Keratinocyte (primary cell): ENCODE measurements at regions not wholly inside any gene's neighbourhood (a gene's known extent, or its start where the extent isn't known, plus 50 kb on each side); places are given as distances from the start of the nearest gene placed in this dataset.
A peak's percentile ranks its signal among the peaks of the same experiment; 100 is the strongest.

Source experiments
- DNase-seq: peaks from one replicate; pipeline ENCODE4 v3.0.0-alpha.2; 2011; ENCODE audit warnings: low read depth, missing footprints, low spot score
- FAIRE-seq: peaks from 2 replicates; lab custom pipeline; 2011; peaks lifted over from hg19 to GRCh38; lab: Jason Lieb, UNC
- H2AFZ ChIP-seq: 2 replicates; pipeline ENCODE4 v1.6.0; 2012; ENCODE audit warnings: low read length, control low read depth, inconsistent platforms; ENCODE audit not compliant: control insufficient read depth
- H3K27ac ChIP-seq: 2 replicates; pipeline ENCODE4 v1.5.1; 2011; ENCODE audit warnings: low read length; ENCODE audit not compliant: control insufficient read depth, insufficient read depth
- H3K27me3 ChIP-seq: 3 replicates; pipeline ENCODE4 v1.6.0; 2011; ENCODE audit warnings: low read length; ENCODE audit not compliant: control insufficient read depth, insufficient read depth; ENCODE audit errors: extremely low read depth
- H3K36me3 ChIP-seq, 2 experiments: 2 replicates in 1 of 2; 3 replicates in 1 of 2; pipeline ENCODE4 v1.5.1; 2011; ENCODE audit warnings: low read length in 2 of 2, mild to moderate bottlenecking in 1 of 2; ENCODE audit not compliant: control insufficient read depth in 2 of 2, insufficient read depth in 2 of 2; ENCODE audit errors: extremely low read depth in 1 of 2
- H3K4me1 ChIP-seq: 3 replicates; pipeline ENCODE4 v1.5.1; 2011; ENCODE audit warnings: low read length; ENCODE audit not compliant: control insufficient read depth, insufficient read depth; ENCODE audit errors: extremely low read depth
- H3K4me2 ChIP-seq: 3 replicates; pipeline ENCODE4 v1.6.0; 2011; ENCODE audit warnings: low read depth, low read length; ENCODE audit not compliant: control insufficient read depth, insufficient read depth; ENCODE audit errors: extremely low read depth
- H3K4me3 ChIP-seq, 3 experiments: fragments of 200-600 bp in 1 of 3; sonication (generic) in 1 of 3; 2 replicates in 2 of 3; 3 replicates in 1 of 3; pipeline ENCODE4 v1.5.1; 2011 to 2016; ENCODE audit warnings: low read length in 3 of 3, mild to moderate bottlenecking in 3 of 3, control low read depth in 2 of 3, inconsistent platforms in 1 of 3, low read depth in 1 of 3, mixed read lengths in 1 of 3, mixed run types in 1 of 3, moderate library complexity in 1 of 3; ENCODE audit not compliant: control insufficient read depth in 2 of 3, insufficient read depth in 2 of 3; ENCODE audit errors: extremely low read depth in 1 of 3
- H3K79me2 ChIP-seq: 2 replicates; pipeline ENCODE4 v1.6.0; 2012; ENCODE audit warnings: low read length; ENCODE audit not compliant: control insufficient read depth, insufficient read depth
- H3K9ac ChIP-seq: 3 replicates; pipeline ENCODE4 v1.6.0; 2011; ENCODE audit warnings: low read length; ENCODE audit not compliant: control insufficient read depth, insufficient read depth; ENCODE audit errors: extremely low read depth
- H3K9me1 ChIP-seq: 3 replicates; pipeline ENCODE4 v1.6.0; 2011; ENCODE audit warnings: low read length; ENCODE audit not compliant: control insufficient read depth, insufficient read depth; ENCODE audit errors: extremely low read depth
- H3K9me3 ChIP-seq: 2 replicates; pipeline ENCODE4 v1.5.1; 2012; ENCODE audit warnings: low read depth, low read length; ENCODE audit not compliant: control insufficient read depth
- H4K20me1 ChIP-seq: 3 replicates; pipeline ENCODE4 v1.6.0; 2011; ENCODE audit warnings: low read length; ENCODE audit not compliant: control insufficient read depth, insufficient read depth; ENCODE audit errors: extremely low read depth
- EZH2 ChIP-seq: IDR thresholded peaks from one replicate; pipeline ENCODE4 v1.6.1; 2012; ENCODE audit warnings: inconsistent platforms, mild to moderate bottlenecking, low read length, moderate library complexity
- dilution Hi-C: fragments of 300-500 bp; cut with MboI; formaldehyde crosslinking; loops from one replicate; pipeline ENCODE4 v1.7.0; 2020; ENCODE audit warnings: low sequenced_read_pairs; ENCODE audit not compliant: extremely low pct_ligation_motif_present
- TF ChIP-seq, protein P1 (sequence below), 3 experiments: IDR thresholded peaks in 1 of 3; conservative IDR thresholded peaks in 1 of 3; optimal IDR thresholded peaks in 1 of 3; 2 replicates in 2 of 3; 3 replicates in 1 of 3; pipeline versions ENCODE3 to v1.5.1; 2011; ENCODE audit warnings: low read length in 3 of 3, mild to moderate bottlenecking in 3 of 3, moderate library complexity in 2 of 3, control low read depth in 1 of 3, inconsistent platforms in 1 of 3; ENCODE audit not compliant: insufficient read depth in 2 of 3; ENCODE audit errors: extremely low read depth in 1 of 3

DNA sequence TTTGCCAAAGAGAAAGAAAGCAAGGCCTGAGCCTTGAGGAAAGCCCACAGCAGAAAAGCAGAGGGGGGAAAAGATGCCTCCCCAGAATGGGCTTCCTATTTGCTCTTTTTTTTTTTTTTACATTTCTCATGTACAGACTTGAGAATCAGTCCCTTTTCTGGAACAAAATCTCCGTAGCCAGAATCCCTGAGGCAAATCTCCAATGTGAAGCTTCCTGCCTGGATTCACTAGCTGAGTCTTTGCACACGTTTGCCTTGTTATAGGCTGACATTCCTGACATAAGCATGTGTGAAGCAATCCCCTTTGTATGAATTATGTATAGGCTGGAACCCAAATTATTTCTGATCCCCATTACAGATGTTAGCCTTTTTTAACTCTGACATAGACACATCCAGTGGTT, 52.2 kb upstream of the ACTL6A start:
- Histone ChIP-seq H3K9me3 (no peaks in the 10 kb centered on the region), H3K4me3 (no peak overlapping the region), H3K4me1 (peaks cover 10% of the 10 kb centered on the region), H2AFZ (peak overlapping the region; percentile 45), H3K27ac (no peak overlapping the region), H3K4me2 (peak overlapping the region; percentile 17), H3K36me3 (no peaks in the 10 kb centered on the region), H3K9me1 (no peaks in the 10 kb centered on the region), H3K9ac (no peak overlapping the region), H3K79me2 (no peaks in the 10 kb centered on the region), H4K20me1 (no peaks in the 10 kb centered on the region), H3K27me3 (no peaks in the 10 kb centered on the region)
- TF ChIP-seq, protein P1, sequence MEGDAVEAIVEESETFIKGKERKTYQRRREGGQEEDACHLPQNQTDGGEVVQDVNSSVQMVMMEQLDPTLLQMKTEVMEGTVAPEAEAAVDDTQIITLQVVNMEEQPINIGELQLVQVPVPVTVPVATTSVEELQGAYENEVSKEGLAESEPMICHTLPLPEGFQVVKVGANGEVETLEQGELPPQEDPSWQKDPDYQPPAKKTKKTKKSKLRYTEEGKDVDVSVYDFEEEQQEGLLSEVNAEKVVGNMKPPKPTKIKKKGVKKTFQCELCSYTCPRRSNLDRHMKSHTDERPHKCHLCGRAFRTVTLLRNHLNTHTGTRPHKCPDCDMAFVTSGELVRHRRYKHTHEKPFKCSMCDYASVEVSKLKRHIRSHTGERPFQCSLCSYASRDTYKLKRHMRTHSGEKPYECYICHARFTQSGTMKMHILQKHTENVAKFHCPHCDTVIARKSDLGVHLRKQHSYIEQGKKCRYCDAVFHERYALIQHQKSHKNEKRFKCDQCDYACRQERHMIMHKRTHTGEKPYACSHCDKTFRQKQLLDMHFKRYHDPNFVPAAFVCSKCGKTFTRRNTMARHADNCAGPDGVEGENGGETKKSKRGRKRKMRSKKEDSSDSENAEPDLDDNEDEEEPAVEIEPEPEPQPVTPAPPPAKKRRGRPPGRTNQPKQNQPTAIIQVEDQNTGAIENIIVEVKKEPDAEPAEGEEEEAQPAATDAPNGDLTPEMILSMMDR (optimal IDR thresholded peaks at IDR 0.05 in 1 of 3, IDR thresholded peaks at IDR 0.05 in 1 of 3, conservative IDR thresholded peaks at IDR 0.05 in 1 of 3; ENCODE audit: extremely low read depth in 1 of 3, insufficient read depth in 2 of 3, low read length in 3 of 3) = no peak
- no peak for TF ChIP-seq EZH2
- no peak for DNase-seq
- FAIRE-seq = peak; percentile 59
- dilution Hi-C loops = no loop called here

DNA sequence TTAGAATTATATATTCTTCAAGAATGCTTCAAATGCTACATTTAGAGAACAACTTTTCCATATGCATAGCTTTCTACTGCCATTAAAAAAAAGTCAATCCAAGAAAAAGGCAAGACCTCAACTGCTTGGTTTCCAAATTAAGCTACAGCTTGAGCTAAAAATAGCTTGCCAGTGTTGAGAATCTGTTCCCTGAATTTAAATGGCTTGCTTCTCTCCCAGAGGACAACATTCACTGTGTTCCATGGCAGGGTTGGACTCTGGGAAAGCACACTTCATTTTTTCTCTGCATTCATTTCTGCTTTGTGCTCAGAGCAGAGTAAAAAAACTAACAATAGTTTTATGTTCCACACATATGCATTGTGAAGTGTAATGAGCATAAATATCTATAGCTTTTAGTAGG, 50.3 kb upstream of the ACTL6A start:
- Histone ChIP-seq H3K4me2 (no peak overlapping the region), H3K9me1 (no peaks in the 10 kb centered on the region), H3K79me2 (no peaks in the 10 kb centered on the region), H3K9me3 (no peaks in the 10 kb centered on the region), H3K9ac (no peak overlapping the region), H4K20me1 (no peaks in the 10 kb centered on the region), H3K36me3 (no peaks in the 10 kb centered on the region), H3K4me3 (no peak overlapping the region), H3K4me1 (peaks cover 10% of the 10 kb centered on the region), H3K27ac (no peak overlapping the region), H2AFZ (no peak overlapping the region), H3K27me3 (no peaks in the 10 kb centered on the region)
- TF ChIP-seq, protein P1 (optimal IDR thresholded peaks at IDR 0.05 in 1 of 3, IDR thresholded peaks at IDR 0.05 in 1 of 3, conservative IDR thresholded peaks at IDR 0.05 in 1 of 3; ENCODE audit: extremely low read depth in 1 of 3, insufficient read depth in 2 of 3, low read length in 3 of 3) = no peak
- TF ChIP-seq EZH2 = no peak
- FAIRE-seq (no peak), DNase-seq (no peak)
- dilution Hi-C loops = no loop called here
